ENCODE measurements at regions not wholly inside any gene's neighbourhood (a gene's known extent, or its start where the extent isn't known, plus 50 kb on each side); places are given as distances from the start of the nearest gene placed in this dataset.

GRCh38 chr6:109896341-109896740 lies 81.8 kb upstream of the GPR6 start:
- Mint-ChIP-seq H3K36me3 (ENCODE audit: insufficient read depth, unreplicated experiment) (peaks cover 17% of the 10 kb centered on the region), H3K9me3 (ENCODE audit: low read depth, unreplicated experiment) (peaks cover 3% of the 10 kb centered on the region), H3K27me3 (ENCODE audit: unreplicated experiment) (no peaks in the 10 kb centered on the region), H3K4me1 (ENCODE audit: low read depth, unreplicated experiment) (peaks cover 53% of the 10 kb centered on the region), H3K4me3 (ENCODE audit: low read depth, unreplicated experiment) (no peak overlapping the region), H3K27ac (ENCODE audit: unreplicated experiment) (peak overlapping the region; percentile 17)
- no peak for DNase-seq
- TF ChIP-seq, protein P1, sequence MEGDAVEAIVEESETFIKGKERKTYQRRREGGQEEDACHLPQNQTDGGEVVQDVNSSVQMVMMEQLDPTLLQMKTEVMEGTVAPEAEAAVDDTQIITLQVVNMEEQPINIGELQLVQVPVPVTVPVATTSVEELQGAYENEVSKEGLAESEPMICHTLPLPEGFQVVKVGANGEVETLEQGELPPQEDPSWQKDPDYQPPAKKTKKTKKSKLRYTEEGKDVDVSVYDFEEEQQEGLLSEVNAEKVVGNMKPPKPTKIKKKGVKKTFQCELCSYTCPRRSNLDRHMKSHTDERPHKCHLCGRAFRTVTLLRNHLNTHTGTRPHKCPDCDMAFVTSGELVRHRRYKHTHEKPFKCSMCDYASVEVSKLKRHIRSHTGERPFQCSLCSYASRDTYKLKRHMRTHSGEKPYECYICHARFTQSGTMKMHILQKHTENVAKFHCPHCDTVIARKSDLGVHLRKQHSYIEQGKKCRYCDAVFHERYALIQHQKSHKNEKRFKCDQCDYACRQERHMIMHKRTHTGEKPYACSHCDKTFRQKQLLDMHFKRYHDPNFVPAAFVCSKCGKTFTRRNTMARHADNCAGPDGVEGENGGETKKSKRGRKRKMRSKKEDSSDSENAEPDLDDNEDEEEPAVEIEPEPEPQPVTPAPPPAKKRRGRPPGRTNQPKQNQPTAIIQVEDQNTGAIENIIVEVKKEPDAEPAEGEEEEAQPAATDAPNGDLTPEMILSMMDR (IDR thresholded peaks at IDR 0.05; ENCODE audit: unreplicated experiment): no peak
- BruUV-seq (replicated peaks): no TSS peak
- intact Hi-C loops (cut with micrococcal nuclease; ENCODE audit: unreplicated experiment): loop anchor here (10.0 kb wide), 1 partner anchor 498 kb away; no protein-coding TSS in a partner anchor
- CTCF ChIA-PET: interaction anchor here (1.7 kb wide), 1 partner anchor 143 kb away, joined by 5 read pairs; no protein-coding TSS in a partner anchor

DNA sequence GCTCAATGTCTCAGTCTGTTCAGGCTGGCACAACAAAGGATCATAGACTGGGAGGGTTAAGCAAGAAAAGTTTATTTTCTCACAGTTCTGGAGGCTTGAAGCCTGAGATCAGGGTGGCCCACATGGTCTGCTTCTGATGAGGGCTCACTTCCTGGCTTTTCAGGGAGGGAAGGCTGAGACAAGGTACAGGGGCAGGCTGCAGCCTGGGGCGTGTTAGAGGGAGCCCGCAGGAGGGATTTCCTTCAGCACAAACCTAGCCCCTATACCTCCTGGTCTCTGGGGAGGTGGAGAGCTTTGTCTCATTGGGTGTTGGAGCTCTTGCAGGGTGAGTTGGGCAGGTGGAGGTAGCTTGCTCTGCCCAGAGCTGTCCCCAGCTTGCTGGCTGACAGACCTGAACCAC lies 81.1 kb upstream of the GPR6 start:
- Mint-ChIP-seq H3K4me1 (ENCODE audit: low read depth, unreplicated experiment) (peaks cover 48% of the 10 kb centered on the region), H3K4me3 (ENCODE audit: low read depth, unreplicated experiment) (no peak overlapping the region), H3K27ac (ENCODE audit: unreplicated experiment) (peak overlapping the region; percentile 41), H3K9me3 (ENCODE audit: low read depth, unreplicated experiment) (peaks cover 3% of the 10 kb centered on the region), H3K27me3 (ENCODE audit: unreplicated experiment) (no peaks in the 10 kb centered on the region), H3K36me3 (ENCODE audit: insufficient read depth, unreplicated experiment) (peaks cover 17% of the 10 kb centered on the region)
- intact Hi-C loops (cut with micrococcal nuclease; ENCODE audit: unreplicated experiment): loop anchor here (10.0 kb wide), 1 partner anchor 498 kb away; no protein-coding TSS in a partner anchor
- no peak for DNase-seq
- CTCF ChIA-PET: interaction anchor here (0.9 to 1.7 kb wide), 2 partner anchors 64 to 143 kb away, joined by 3 to 5 read pairs; no protein-coding TSS in a partner anchor
- no TSS peak for BruUV-seq (replicated peaks)
- TF ChIP-seq, protein P1 (IDR thresholded peaks at IDR 0.05; ENCODE audit: unreplicated experiment): no peak

- CTCF ChIA-PET: interaction anchor here (0.7 to 1.7 kb wide), 3 partner anchors 63 to 142 kb away, joined by 3 to 5 read pairs (median 5); no protein-coding TSS in a partner anchor
- peaks cover 42% of the 10 kb centered on the region for H3K4me1 Mint-ChIP-seq (ENCODE audit: low read depth, unreplicated experiment)
- peak; percentile 24 for DNase-seq
- intact Hi-C loops (cut with micrococcal nuclease; ENCODE audit: unreplicated experiment): loop anchor here (10.0 kb wide), 1 partner anchor 497 kb away; no protein-coding TSS in a partner anchor
- peak overlapping the region; percentile 41 for H3K27ac Mint-ChIP-seq (ENCODE audit: unreplicated experiment)
- H3K9me3 Mint-ChIP-seq (ENCODE audit: low read depth, unreplicated experiment): peaks cover 3% of the 10 kb centered on the region
- TF ChIP-seq, protein P1 (IDR thresholded peaks at IDR 0.05; ENCODE audit: unreplicated experiment): no peak
- H3K36me3 Mint-ChIP-seq (ENCODE audit: insufficient read depth, unreplicated experiment): peaks cover 13% of the 10 kb centered on the region
- no peaks in the 10 kb centered on the region for H3K27me3 Mint-ChIP-seq (ENCODE audit: unreplicated experiment)
- BruUV-seq (replicated peaks): no TSS peak
- H3K4me3 Mint-ChIP-seq (ENCODE audit: low read depth, unreplicated experiment): no peak overlapping the region
Measured at GRCh38 chr6:109897561-109898080, 80.5 kb upstream of the GPR6 start.

- no peaks in the 10 kb centered on the region for H3K36me3 Mint-ChIP-seq (ENCODE audit: insufficient read depth, unreplicated experiment)
- H3K4me3 Mint-ChIP-seq (ENCODE audit: low read depth, unreplicated experiment): no peak overlapping the region
- BruUV-seq (replicated peaks): no TSS peak
- H3K9me3 Mint-ChIP-seq (ENCODE audit: low read depth, unreplicated experiment): no peaks in the 10 kb centered on the region
- TF ChIP-seq, protein P1 (IDR thresholded peaks at IDR 0.05; ENCODE audit: unreplicated experiment): no peak
- no peak for DNase-seq
- H3K27ac Mint-ChIP-seq (ENCODE audit: unreplicated experiment): no peak overlapping the region
- H3K27me3 Mint-ChIP-seq (ENCODE audit: unreplicated experiment): no peaks in the 10 kb centered on the region
- intact Hi-C loops (cut with micrococcal nuclease; ENCODE audit: unreplicated experiment): no loop called here
- CTCF ChIA-PET: no interaction called here
- H3K4me1 Mint-ChIP-seq (ENCODE audit: low read depth, unreplicated experiment): peaks cover 32% of the 10 kb centered on the region
Measured at GRCh38 chr6:109901976-109902375, 76.1 kb upstream of the GPR6 start.

Measured in Calu3 (cell line).